AG20443 (cell line): ENCODE measurements at regions not wholly inside any gene's neighbourhood (a gene's known extent, or its start where the extent isn't known, plus 50 kb on each side); places are given as distances from the start of the nearest gene placed in this dataset.
"Not testable (repeated sequence)": the region's sequence is repeated elsewhere in the genome, so short reads cannot be mapped to it uniquely, and the experiment has no call there.

Source experiments
- DNase-seq: peaks from one replicate; pipeline ENCODE4 v3.0.0; 2012; ENCODE audit warnings: low spot score, mixed read lengths

DNA sequence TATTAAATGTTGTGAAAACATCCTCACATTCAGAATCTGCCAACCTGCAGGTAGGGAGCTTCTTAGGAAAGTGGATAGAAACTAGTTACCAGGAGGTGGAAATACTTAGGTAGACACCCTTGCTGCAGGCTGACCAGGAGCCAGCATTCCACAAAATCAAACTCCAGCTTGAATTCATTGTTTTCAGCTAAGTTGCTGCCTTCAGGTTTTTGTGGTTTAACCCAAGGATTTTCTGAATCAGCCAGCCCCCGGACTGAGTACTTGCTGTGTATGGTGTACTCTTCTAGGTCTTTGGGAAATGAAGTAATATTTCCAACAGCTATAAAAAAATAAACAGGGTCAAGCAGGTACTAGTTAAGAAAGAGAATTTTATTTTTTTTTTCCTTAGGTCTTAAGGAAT lies 192.1 kb upstream of the CHST9 start:
- no peak for DNase-seq

DNA sequence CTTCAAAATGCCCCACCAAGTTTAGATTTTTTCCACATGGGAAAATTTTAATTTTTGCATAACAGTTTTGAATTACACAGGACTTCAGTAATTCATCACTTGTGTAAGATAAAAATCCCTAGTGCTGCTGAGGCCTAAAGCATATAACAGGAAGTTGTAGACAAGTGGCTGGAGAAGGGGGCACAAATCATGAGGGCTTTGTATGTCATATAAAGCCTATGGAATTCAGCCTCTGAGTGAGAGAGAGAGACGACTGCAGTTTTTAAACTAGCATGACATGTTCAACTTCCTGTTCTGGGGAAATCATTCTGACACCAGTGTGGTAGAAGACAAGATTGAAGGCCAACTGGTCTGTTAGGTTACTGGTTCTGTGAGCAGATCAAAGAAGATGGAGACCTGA lies 187.3 kb upstream of the CHST9 start:
- DNase-seq, result no peak

DNA sequence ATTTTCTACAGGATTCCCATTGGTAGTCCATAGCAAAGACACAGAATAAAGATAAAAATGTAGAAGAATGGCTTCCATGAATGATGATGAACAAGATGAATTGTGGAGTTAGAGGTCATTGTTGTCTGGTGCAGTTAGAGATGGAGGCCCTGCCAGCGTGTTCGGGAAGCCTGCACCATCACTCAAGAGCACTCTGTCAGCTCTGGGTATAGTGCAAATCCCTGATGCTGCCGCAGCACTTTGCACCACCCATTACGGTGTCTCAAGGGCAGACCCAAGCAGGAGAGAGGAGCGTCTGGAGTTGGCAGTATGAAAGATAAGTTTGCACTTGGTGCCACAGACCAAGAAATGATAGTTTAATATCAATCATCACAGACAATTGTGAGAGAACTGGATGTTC lies 181.6 kb upstream of the CHST9 start:
- DNase-seq, result no peak

GRCh38 chr18:27366151-27366550 lies 181.0 kb upstream of the CHST9 start:
- DNase-seq, result no peak

- DNase-seq, result no peak
Measured at GRCh38 chr18:27363872-27364271, 178.8 kb upstream of the CHST9 start.

GRCh38 chr18:27361477-27361876 lies 176.4 kb upstream of the CHST9 start:
- DNase-seq, result no peak

DNA sequence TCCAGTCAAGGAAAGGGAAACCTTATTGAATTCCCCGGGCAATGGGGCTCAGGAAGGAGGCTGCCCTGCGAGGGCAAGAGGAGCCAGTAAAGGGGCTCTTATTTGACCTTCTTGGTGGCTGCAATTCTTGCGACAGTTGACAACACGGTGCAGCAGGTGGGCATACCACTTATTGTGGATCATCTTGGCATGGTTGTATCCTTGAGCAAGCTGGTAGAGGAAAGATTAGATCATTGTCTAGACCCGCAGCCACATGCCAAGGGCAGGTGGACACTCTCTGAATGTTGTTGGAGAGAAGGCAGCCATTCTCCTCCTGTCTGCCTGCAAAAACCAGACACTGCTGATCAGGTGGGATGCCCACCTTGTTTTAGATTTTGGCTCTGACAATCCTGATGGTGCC lies 170.2 kb upstream of the CHST9 start:
- no peak for DNase-seq

DNA sequence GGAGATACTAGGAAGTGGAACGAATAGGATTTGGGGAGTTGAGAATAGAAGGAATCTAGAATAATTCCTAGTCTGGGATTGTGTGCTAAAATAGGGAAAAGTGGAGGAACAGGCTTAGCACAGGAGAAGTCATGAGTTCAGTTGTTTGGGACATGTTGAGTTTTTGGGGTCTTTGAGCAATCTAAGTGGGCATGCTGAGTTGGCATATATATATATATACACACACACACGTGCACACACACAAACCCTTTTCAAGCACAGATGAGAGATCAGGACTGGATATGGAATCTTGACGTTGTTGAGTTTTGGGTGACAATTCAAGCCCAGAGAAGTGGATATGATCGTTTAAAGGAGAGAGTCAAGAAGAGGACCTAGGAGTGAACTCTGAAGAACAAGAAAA lies 168.2 kb upstream of the CHST9 start:
- no peak for DNase-seq

DNA sequence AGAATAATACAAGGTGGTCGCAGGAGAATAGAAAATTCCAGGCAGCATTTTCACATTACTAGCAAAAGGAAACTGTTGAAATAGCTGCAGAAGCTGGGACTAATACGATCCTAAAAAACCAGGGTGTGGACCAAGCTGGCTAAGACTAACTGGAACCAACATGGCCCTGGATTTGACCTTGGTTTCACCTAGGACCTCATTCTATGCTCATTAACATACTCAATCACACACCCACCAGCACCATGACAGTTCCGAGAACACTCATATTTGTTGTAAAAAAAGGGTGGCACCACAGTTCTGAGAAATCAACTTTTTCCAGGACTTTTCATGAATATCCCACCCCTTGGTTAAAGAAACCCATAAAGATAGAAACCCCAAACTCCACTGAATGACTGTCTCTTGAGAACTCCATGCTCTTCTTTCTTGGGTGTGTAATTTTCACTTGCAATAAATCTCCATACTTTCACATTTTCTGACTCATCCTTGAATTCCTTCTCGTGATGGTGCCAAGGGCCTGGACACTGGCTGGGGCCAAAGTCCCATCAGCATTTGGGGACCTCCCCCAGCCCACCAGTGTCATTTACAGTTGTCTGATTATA lies 164.3 kb upstream of the CHST9 start:
- no peak for DNase-seq

DNA sequence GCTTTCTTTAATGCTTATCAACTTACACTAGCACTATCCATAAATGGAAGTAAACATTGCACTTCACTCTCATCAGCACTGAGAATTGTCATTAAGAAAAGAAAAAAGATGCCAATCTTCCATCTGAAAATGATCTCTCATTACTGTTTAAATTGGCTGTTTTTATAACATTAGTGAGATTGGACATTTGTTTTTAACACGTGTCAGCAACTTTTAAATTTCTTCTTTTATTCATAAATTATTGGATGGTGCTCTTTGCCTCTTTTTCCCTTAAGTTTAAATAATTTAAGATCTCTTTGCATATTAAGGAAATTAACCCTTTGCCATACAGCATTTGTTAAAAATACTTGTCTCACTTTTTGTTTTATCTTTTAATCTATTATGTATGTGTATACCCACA lies 146.5 kb upstream of the CHST9 start:
- DNase-seq, result no peak

- DNase-seq, result no peak
Measured at GRCh38 chr18:27314996-27315395, 129.9 kb upstream of the CHST9 start.

DNA sequence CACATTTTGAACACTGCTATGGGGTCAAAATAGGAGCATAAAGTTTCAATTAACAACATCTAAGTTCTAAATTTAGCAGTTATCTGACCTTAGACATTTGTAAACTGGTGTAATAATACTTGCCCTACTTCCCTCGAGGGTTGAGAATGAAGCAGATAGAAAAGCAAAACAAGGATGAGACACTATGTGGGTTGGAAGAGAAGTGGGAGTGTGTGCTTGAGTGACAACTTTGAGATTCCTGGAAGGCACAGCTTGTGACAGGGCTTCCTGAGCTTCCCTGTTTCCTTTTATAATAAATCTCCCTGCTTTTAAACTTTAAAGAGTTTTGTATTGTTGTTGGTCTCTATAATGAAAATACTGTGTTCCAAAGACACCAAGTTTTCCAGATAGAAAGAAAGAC lies 128.6 kb upstream of the CHST9 start:
- no peak for DNase-seq

- DNase-seq, result no peak
Measured at GRCh38 chr18:27312853-27313252, 127.7 kb upstream of the CHST9 start.

- DNase-seq, result no peak
Measured at GRCh38 chr18:27312153-27312552, 127.0 kb upstream of the CHST9 start.

DNA sequence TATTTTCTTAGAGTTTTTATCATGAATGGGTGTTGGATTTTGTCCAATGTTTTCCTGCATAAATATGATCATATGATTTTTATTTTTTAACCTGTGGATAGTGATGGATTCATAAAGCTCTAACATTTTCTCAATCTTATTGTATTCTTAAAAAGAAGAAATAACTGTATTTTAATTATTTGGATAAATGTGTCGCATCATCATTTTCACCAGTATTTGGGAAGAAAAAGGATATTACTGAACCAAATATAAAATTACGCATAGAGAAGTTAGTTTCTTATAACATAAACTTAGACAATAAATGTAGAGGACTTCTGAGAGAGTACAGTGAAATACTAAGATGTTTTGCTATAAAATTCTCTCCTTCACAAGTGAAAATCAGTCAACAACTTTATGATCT lies 126.0 kb upstream of the CHST9 start:
- no peak for DNase-seq

GRCh38 chr18:27301615-27302378 lies 116.7 kb upstream of the CHST9 start:
- no peak for DNase-seq

GRCh38 chr18:27298214-27298804 lies 113.2 kb upstream of the CHST9 start:
- no peak for DNase-seq

DNA sequence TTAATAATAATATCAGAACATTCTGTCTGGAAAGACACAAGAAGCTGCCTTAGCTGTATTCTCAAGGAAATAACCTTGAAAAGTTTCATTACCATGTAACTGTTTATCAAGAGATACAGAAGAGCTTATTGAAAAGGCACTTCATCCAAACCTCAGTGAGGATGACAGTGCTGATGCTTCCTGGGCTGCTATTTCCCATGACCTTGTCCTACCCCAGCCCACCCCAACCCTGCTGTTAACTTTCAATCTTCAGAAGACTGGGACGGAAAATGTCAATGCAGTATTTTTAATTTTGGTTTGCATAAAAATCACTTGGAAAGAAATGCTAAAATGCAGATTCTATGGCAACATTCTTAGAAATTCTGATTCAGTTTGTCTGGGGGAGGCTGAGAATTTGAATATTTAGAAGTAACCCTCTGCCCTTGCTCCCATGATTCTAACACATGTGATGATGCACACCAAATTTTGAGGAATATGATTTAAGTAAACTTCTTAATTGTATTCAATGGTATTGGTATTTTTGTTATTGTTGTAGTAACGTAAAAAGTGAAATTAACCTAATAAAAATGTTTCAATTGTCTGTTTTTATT lies 101.0 kb upstream of the CHST9 start:
- not testable (repeated sequence) for DNase-seq

DNA sequence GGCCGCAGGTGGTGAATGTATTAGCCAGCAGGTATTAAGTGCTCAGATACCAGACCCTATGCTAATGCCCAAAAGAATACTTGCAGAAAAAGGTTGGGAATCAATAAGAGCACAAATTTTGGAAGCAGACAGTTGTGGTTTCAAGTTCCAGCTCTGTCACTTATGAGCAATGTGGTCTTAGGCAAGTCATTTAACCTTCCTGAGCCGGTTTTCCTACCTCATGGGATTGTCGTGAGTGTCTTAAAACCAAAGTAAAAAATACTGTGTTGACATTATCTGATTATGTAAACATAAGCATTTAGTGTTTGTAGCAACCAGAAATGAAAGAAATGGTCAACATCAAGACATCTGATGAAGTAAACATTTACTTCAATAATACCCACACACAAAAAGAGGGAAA lies 93.0 kb upstream of the CHST9 start:
- no peak for DNase-seq

DNA sequence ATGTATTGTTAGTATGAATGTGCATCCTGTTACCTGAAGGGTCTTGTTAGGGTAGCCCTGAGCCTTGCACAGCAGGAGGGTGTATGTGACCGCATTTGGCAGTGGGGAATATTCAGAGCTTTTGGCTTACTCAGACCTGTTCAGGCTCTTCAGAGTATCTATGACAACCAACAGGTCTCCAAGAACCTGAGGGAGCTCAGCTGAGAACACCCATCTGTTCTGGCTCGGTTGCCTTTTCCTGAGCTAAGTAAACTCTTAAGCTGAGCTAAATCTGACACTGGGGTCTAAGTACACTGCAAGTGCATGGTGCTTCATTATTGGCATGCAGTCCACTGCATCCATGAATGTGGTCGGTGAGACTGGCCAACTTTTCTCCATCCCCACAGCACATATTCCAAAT lies 92.4 kb upstream of the CHST9 start:
- DNase-seq, result no peak

DNA sequence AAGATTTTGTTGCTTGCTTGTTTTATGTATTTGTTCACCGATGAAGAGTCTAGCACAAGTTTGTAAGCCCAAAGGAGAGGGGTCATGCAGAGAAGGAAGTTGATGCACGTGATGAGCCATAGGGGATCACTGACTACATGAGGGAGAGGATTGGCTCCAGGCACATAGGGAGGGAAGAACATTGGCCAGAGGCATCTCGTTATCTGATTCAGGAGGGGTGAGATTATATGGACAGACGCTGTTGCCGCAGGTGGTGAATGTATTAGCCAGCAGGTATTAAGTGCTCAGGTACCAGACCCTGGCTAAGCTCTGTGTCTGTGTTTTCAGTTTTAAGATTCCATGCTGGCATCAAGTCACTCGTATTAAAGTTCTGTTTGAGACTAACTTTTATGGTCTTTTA lies 91.8 kb upstream of the CHST9 start:
- no peak for DNase-seq

DNA sequence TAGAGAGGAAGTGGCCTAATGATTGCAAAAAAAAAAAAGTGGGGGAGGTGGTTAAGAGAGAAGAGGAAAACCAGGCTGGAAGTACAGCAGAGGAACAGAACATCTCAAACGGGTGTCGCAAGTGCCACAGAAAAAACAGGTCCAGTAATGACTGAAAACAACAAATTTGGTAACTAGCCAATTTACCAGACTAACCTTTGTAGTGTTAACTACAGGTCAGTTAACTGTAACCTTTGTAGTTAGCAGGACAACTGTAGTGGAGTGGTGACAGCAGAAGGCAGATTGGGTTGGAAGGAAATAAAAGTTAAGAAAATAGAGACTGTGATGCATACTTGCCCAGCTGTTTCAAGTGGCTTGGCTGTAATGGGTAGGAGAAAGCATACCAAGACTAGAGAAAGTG lies 91.4 kb upstream of the CHST9 start:
- no peak for DNase-seq

DNA sequence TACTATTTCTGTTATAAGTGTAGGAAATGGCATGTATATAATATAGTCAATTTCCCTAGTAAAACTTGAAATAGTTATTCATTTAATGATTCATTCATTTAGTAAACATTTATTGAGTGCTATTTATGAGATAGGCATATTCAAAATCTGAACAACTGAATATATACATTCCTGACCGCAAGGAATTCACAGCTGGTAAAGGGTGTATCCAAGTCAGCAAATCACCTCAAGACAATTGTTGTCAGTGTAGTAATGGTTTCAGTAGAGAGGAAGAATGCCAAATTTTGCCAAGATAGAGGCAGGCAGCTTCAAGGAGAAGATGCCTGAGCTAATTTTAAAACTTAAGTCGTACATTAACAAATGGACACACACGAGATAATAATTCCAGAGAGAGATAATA lies 89.8 kb upstream of the CHST9 start:
- no peak for DNase-seq
